ENCODE measurements at regions not wholly inside any gene's neighbourhood (a gene's known extent, or its start where the extent isn't known, plus 50 kb on each side); places are given as distances from the start of the nearest gene placed in this dataset.

- ATAC-seq (no peak), DNase-seq (no peak)
- intact Hi-C loops (cut with micrococcal nuclease) = no loop called here
These were observed 547.3 kb upstream of the LRRC4C start for GRCh38 chr11:42006766-42007165.

DNA sequence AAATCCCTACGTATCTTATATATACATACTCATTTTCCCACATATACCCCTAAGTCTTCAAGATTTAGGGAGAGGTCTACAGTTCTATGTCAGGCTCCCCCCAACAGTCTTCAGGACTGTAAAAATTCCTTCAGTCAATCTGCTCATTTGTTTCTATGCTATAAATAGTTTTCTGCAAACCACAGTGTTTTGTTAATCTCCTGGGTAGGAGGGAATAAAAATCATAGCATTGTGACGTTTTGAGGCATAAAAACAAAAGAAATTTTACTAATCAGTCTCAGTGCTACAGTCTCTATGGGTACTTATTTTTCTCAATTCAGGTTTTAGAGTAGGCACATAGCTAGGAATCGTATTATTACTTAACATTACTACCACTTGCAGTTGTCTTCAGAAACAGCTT lies 552.8 kb upstream of the LRRC4C start:
- DNase-seq (no peak), ATAC-seq (no peak)
- intact Hi-C loops (cut with micrococcal nuclease) = no loop called here

DNA sequence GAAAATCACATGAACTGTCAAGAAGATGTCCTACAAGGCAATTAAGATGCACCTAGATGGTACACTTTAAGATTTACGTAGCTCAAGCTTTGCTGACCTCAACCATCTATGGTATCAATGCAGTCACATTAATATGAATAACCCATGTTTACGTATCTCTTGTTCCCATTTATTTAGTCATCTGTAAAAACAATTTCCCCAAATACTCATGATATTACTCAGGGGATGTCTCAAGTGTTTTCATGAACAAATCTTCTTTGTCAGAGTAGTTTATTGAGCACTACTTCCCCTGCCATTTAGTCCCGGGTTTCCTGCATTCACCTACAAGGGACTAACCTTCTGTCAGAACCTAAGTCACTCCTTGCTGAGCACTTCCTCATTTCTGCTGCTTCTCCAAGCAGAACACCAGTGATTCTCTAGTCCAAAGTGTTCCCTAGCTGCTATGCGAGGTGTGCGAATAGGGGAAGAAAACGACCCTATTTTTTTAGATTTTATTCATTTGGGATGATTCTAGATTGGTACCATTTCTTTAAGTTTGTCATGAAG lies 554.3 kb upstream of the LRRC4C start:
- intact Hi-C loops (cut with micrococcal nuclease) = no loop called here
- DNase-seq (no peak), ATAC-seq (no peak)

DNA sequence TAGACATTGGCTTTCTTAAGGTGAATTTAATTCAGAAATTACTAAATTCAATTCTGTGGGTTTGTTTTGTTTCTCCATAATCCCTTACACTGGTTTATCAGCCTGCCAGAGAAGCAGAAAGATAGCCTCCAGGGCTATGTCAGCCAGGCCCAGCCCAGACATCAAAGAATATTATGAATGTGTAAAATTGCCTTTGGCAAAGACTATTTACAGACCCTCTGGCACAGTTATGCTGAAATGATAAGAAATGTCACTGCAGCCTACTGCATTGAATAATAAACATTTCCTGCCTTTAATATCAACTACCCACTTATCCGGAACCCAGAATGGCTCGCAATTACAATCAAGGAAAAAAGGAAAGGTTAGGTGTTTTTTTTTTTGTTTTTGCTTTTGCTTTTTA lies 562.5 kb upstream of the LRRC4C start:
- ATAC-seq (no peak), DNase-seq (no peak)
- intact Hi-C loops (cut with micrococcal nuclease) = no loop called here

DNA sequence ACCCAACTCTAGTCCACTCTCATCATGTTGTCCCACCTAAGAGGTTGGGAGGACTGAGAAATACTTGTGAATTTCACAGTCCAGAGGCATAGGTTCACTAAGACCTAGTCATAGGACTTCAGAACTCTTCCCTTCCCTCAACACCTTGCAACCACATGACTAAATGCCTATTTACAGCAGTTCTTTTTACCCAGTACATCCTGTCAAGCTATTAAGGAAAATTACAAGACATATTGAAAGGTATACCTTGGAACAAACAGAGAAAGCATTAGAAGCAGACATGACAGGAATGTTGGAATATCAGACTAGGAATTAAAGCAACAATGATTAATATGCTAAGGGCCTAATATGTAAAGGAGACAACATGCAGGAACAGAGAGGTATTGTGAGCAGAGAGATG lies 563.8 kb upstream of the LRRC4C start:
- intact Hi-C loops (cut with micrococcal nuclease) = no loop called here
- ATAC-seq = no peak
- DNase-seq = no peak

DNA sequence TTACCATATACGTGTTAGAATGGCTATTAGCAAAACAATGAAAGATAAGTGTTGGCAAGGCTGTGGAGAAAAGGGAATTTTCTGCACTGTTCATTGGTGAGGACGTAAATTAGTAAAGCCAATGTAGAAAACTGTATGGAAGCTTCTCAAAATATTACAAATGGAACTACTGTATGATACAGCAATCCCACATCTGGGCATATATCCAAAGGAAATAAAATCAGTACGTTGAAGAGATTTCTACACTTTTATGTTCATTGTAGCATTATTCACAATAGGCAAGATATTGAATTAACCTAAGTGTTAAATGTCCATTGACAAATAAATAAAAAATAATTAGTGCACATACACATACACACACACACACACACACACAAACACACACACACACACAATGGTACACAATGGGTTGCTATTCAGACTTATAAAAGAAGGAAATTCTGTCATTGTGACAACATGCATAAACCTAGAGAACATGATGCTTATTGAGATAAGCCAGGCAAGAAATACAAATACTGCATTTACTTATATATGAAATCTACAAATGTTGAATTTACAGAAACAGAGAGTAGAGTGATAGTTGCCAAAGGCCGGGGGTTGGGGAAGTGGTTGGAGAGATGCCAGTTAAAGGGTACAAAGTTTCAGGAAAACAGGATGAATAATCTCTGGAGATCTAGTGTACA lies 565.8 kb upstream of the LRRC4C start:
- intact Hi-C loops (cut with micrococcal nuclease) = no loop called here
- ATAC-seq = no peak
- no peak for DNase-seq

DNA sequence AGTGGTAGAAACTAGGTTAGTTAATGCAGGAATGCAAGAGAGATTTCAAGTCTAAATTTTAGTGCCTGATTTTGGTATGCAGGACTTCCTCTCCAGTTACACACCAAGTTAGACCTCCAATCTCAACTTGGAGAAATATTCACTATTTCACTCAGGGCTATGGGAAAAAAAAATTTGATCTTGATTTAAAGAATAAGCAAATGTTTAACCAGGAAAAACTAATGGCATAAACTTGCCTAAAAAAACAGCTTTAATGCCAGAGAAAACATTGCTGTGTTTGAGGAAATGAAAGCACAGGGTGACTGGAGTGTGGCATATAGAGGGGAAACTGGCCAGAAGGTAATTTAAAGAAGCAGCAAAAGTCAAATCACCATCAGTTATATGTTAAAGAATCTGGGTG lies 575.4 kb upstream of the LRRC4C start:
- intact Hi-C loops (cut with micrococcal nuclease) = no loop called here
- ATAC-seq (no peak), DNase-seq (no peak)

- intact Hi-C loops (cut with micrococcal nuclease) = no loop called here
- ATAC-seq = no peak
- no peak for DNase-seq
These were observed 576.7 kb upstream of the LRRC4C start for GRCh38 chr11:42036201-42036600.

GRCh38 chr11:42043312-42043711 lies 583.9 kb upstream of the LRRC4C start:
- intact Hi-C loops (cut with micrococcal nuclease) = no loop called here
- DNase-seq (no peak), ATAC-seq (no peak)

- intact Hi-C loops (cut with micrococcal nuclease) = no loop called here
- DNase-seq (no peak), ATAC-seq (no peak)
These were observed 588.4 kb upstream of the LRRC4C start for GRCh38 chr11:42047637-42048555.

- DNase-seq (no peak), ATAC-seq (no peak)
- intact Hi-C loops (cut with micrococcal nuclease) = no loop called here
These were observed 589.7 kb upstream of the LRRC4C start for GRCh38 chr11:42049186-42049585.

GRCh38 chr11:42049650-42050049 lies 590.2 kb upstream of the LRRC4C start:
- DNase-seq = no peak
- no peak for ATAC-seq
- intact Hi-C loops (cut with micrococcal nuclease) = no loop called here

GRCh38 chr11:42054351-42054900 lies 595.0 kb upstream of the LRRC4C start:
- DNase-seq (no peak), ATAC-seq (no peak)
- intact Hi-C loops (cut with micrococcal nuclease) = no loop called here

DNA sequence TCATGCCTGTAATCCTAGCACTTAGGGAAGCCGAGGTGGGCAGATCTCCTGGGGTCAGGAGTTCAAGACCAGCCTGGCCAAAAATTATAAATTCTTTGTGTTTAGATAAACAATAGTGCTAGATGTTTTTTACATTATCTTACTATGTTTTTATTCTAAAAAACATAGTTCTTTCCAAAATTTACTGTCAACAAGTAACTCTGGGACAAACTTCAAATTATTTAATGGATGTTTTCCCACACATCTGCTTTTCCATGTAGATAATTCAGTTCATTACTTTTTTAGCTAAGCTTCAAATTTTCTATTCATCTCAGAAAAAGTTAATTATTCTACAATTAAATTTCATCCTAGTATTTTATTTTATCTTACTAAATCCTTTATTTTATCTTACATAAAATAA lies 596.2 kb upstream of the LRRC4C start:
- ATAC-seq = no peak
- intact Hi-C loops (cut with micrococcal nuclease) = no loop called here
- no peak for DNase-seq

DNA sequence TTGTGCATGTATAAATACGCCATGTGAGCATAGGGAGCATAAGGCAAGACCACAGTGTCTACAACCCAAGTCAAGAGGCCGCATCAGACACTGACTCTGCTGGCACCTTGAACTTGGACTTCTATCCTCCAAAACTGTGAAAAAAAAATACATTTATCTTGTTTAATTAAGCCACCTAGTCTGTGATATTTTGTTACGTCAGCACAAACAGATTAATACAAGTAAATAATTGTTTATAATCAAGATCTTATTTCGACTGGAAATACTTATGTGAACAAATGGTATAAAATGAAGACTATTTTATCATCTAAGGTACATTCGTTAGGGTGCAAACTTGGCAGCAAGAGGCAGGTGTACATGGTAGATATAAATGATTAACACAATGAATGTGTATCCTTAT lies 599.3 kb upstream of the LRRC4C start:
- intact Hi-C loops (cut with micrococcal nuclease) = no loop called here
- no peak for ATAC-seq
- no peak for DNase-seq

- intact Hi-C loops (cut with micrococcal nuclease) = no loop called here
- no peak for DNase-seq
- ATAC-seq = no peak
These were observed 605.7 kb upstream of the LRRC4C start for GRCh38 chr11:42065199-42065598.

DNA sequence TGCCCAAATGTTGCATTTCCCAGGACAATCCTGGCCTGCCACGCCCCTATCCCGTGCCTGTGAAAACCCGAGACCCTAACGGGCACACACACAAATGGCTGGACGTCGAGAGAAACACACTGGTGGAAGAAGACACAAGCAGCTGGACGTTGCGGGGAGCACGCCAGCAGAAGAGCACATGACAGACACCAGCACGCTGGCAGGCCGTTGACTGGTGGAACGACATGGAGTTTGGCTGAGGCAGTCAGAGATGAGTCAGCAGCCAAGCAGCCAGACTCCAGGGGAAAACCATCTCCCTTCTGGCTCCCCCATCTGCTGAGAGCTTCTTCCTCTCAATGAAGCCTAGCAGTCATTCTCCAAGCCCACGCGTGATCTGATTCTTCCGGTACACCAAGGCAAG lies 606.7 kb upstream of the LRRC4C start:
- DNase-seq (peak; percentile 62), ATAC-seq (peak; percentile 45)
- intact Hi-C loops (cut with micrococcal nuclease) = no loop called here

DNA sequence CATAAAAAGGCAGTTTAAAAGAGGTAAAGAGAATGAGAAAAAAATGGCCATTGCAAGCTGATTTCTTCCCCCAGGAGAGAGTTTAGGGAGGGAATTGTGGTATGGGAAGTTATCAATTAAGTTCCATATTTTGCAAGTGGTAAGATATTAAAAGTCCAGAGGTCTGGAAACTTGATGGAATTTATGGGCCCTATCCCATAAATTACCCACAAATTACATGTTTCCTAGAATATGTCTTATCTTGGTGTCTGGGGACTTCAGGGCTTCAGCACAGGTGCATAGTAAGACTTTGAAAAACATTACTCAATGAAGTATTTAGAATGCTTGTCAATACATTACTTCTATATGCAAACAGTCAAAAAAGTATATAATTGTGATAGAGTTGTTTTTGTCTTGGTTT lies 614.9 kb upstream of the LRRC4C start:
- ATAC-seq (no peak), DNase-seq (no peak)
- intact Hi-C loops (cut with micrococcal nuclease) = no loop called here

DNA sequence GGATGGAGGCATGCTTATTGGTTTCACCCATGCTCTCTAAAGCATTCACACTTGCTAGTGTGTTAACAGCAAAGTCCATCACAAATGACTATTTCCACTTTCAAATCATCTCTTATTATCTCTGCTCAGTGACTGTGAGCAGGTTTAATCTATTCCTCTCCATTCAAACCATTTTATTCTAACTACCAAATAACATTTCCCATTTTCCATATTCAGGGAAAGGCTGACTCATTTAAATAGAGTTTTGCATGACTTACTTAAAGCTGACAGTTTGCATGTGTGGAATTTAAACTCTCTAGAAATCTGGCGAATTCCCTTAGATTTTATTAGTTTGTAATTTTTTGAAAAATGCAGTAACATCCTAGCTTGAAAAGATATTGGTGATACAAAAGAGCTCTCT lies 615.7 kb upstream of the LRRC4C start:
- ATAC-seq (no peak), DNase-seq (no peak)
- intact Hi-C loops (cut with micrococcal nuclease) = no loop called here

DNA sequence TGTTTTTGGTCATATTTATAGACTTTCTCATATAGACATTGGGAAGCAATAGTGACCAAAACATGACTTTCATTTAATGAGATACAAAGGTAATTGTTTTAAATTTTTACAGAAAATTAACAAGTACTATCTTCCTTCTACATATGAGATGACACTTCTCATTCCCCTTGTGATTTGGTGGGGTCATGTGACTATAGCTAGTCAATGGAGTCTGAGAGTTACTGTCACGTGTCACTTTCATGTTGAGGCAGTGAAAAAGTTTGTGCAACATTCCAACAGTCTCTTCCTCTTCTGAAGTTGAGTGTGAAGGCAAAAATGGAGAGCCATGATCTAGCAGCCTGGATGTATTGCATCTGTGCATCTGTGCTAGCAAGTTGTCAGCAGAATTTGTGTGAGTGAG lies 618.3 kb upstream of the LRRC4C start:
- intact Hi-C loops (cut with micrococcal nuclease) = no loop called here
- no peak for DNase-seq
- ATAC-seq = no peak

Data from left ventricle myocardium superior (tissue), 1 donor.